HUES64 (cell line): ENCODE measurements at regions not wholly inside any gene's neighbourhood (a gene's known extent, or its start where the extent isn't known, plus 50 kb on each side); places are given as distances from the start of the nearest gene placed in this dataset.

Experiments used
- H3K27ac ChIP-seq: 2 replicates; pipeline ENCODE4 v1.7.0; 2013; ENCODE audit warnings: low read depth, low read length, inconsistent platforms
- H3K27me3 ChIP-seq: 2 replicates; pipeline ENCODE4 v1.6.1; 2013; ENCODE audit warnings: mild to moderate bottlenecking, low read length; ENCODE audit not compliant: insufficient read depth
- H3K36me3 ChIP-seq: 2 replicates; pipeline ENCODE4 v1.6.1; 2013; ENCODE audit warnings: mild to moderate bottlenecking, low read length; ENCODE audit not compliant: insufficient read depth
- H3K4me1 ChIP-seq: 2 replicates; pipeline ENCODE4 v1.6.1; 2013; ENCODE audit warnings: mild to moderate bottlenecking, low read length, moderate library complexity; ENCODE audit not compliant: insufficient read depth
- H3K4me3 ChIP-seq: 2 replicates; pipeline ENCODE4 v1.5.1; 2013; ENCODE audit warnings: mild to moderate bottlenecking, low read length, moderate library complexity
- H3K9ac ChIP-seq: 2 replicates; pipeline ENCODE4 v1.6.1; 2013; ENCODE audit warnings: mild to moderate bottlenecking, low read depth, low read length
- H3K9me3 ChIP-seq: 2 replicates; pipeline ENCODE4 v1.6.1; 2013; ENCODE audit warnings: low read depth, low read length; ENCODE audit not compliant: insufficient read depth
- WGBS: fragments of 150-250, 120-280 bp; methylation state at CpG from one replicate; pipeline ENCODE4 v1.1.7; 2013; ENCODE audit warnings: missing lambda C conversion rate; 5-methylcytosine and 5-hydroxymethylcytosine counted together

GRCh38 chr7:46143421-46143820 lies 222.3 kb upstream of the IGFBP3 start:
- Histone ChIP-seq H3K9ac (no peak overlapping the region), H3K36me3 (no peaks in the 10 kb centered on the region), H3K27me3 (no peaks in the 10 kb centered on the region), H3K9me3 (no peaks in the 10 kb centered on the region), H3K4me3 (no peak overlapping the region), H3K27ac (no peak overlapping the region), H3K4me1 (peaks cover 12% of the 10 kb centered on the region)
- WGBS = 93% methylated on average over 2 of the region's 2 CpGs

- Histone ChIP-seq H3K36me3 (no peaks in the 10 kb centered on the region), H3K27ac (no peak overlapping the region), H3K4me1 (peaks cover 3% of the 10 kb centered on the region; the same call in 1 of the 2 replicates), H3K27me3 (no peaks in the 10 kb centered on the region), H3K9me3 (no peaks in the 10 kb centered on the region), H3K4me3 (no peak overlapping the region), H3K9ac (no peak overlapping the region)
Observed at GRCh38 chr7:46139079-46139478, 218.0 kb upstream of the IGFBP3 start.

- no peaks in the 10 kb centered on the region; the same call in 1 of the 2 replicates for H3K4me1 ChIP-seq
- no peak overlapping the region for H3K4me3 ChIP-seq
- WGBS = no CpG with 5 or more reads among the region's 3 CpGs
Observed at GRCh38 chr7:46137725-46138124, 216.7 kb upstream of the IGFBP3 start.

GRCh38 chr7:46135557-46135956 lies 214.5 kb upstream of the IGFBP3 start:
- Histone ChIP-seq H3K27me3 (no peaks in the 10 kb centered on the region), H3K9me3 (no peaks in the 10 kb centered on the region), H3K4me3 (no peak overlapping the region), H3K27ac (no peak overlapping the region), H3K4me1 (no peaks in the 10 kb centered on the region; the same call in 1 of the 2 replicates), H3K9ac (no peak overlapping the region), H3K36me3 (no peaks in the 10 kb centered on the region)

More at GRCh38 chr7:46137725-46138124, 216.7 kb upstream of the IGFBP3 start:
- Histone ChIP-seq H3K27ac (no peak overlapping the region), H3K36me3 (no peaks in the 10 kb centered on the region), H3K9me3 (no peaks in the 10 kb centered on the region), H3K9ac (no peak overlapping the region), H3K27me3 (no peaks in the 10 kb centered on the region)

- Histone ChIP-seq H3K4me3 (no peak overlapping the region), H3K27me3 (no peaks in the 10 kb centered on the region), H3K4me1 (no peaks in the 10 kb centered on the region; the same call in 1 of the 2 replicates), H3K27ac (no peak overlapping the region), H3K36me3 (no peaks in the 10 kb centered on the region), H3K9ac (no peak overlapping the region), H3K9me3 (no peaks in the 10 kb centered on the region)
Observed at GRCh38 chr7:46134795-46135194, 213.7 kb upstream of the IGFBP3 start.

GRCh38 chr7:46134385-46134784 lies 213.3 kb upstream of the IGFBP3 start:
- Histone ChIP-seq H3K4me3 (no peak overlapping the region), H3K4me1 (no peaks in the 10 kb centered on the region; the same call in 1 of the 2 replicates), H3K9ac (no peak overlapping the region), H3K27me3 (no peaks in the 10 kb centered on the region), H3K36me3 (no peaks in the 10 kb centered on the region), H3K9me3 (no peaks in the 10 kb centered on the region), H3K27ac (no peak overlapping the region)
- WGBS = 89% methylated on average over 4 of the region's 4 CpGs

- no peaks in the 10 kb centered on the region for H3K27me3 ChIP-seq
- no peak overlapping the region for H3K9ac ChIP-seq
- H3K36me3 ChIP-seq = no peaks in the 10 kb centered on the region
- WGBS = 96% methylated on average over 3 of the region's 3 CpGs
- H3K4me1 ChIP-seq = no peaks in the 10 kb centered on the region
- H3K27ac ChIP-seq = no peak overlapping the region
- H3K4me3 ChIP-seq = no peak overlapping the region
- H3K9me3 ChIP-seq = no peaks in the 10 kb centered on the region
Observed at GRCh38 chr7:46133751-46134150, 212.7 kb upstream of the IGFBP3 start.

GRCh38 chr7:46133072-46133471 lies 212.0 kb upstream of the IGFBP3 start:
- H3K36me3 ChIP-seq = no peaks in the 10 kb centered on the region
- H3K4me3 ChIP-seq = no peak overlapping the region
- no peaks in the 10 kb centered on the region for H3K4me1 ChIP-seq
- H3K27ac ChIP-seq = no peak overlapping the region
- WGBS = 77% methylated on average over 6 of the region's 6 CpGs
- H3K9me3 ChIP-seq = no peaks in the 10 kb centered on the region
- no peaks in the 10 kb centered on the region for H3K27me3 ChIP-seq
- no peak overlapping the region for H3K9ac ChIP-seq

- 84% methylated on average over 8 of the region's 8 CpGs for WGBS
- Histone ChIP-seq H3K9ac (no peak overlapping the region), H3K9me3 (no peaks in the 10 kb centered on the region), H3K36me3 (no peaks in the 10 kb centered on the region), H3K4me1 (no peaks in the 10 kb centered on the region), H3K27me3 (no peaks in the 10 kb centered on the region), H3K27ac (no peak overlapping the region), H3K4me3 (no peak overlapping the region)
Observed at GRCh38 chr7:46131916-46132795, 211.1 kb upstream of the IGFBP3 start.

- H3K4me1 ChIP-seq = no peaks in the 10 kb centered on the region
- no peak overlapping the region for H3K27ac ChIP-seq
- WGBS = 81% methylated on average over 3 of the region's 4 CpGs
- no peaks in the 10 kb centered on the region for H3K9me3 ChIP-seq
- no peaks in the 10 kb centered on the region for H3K27me3 ChIP-seq
- H3K4me3 ChIP-seq = no peak overlapping the region
- no peaks in the 10 kb centered on the region for H3K36me3 ChIP-seq
- H3K9ac ChIP-seq = no peak overlapping the region
Observed at GRCh38 chr7:46129831-46130230, 208.8 kb upstream of the IGFBP3 start.

- Histone ChIP-seq H3K4me1 (no peaks in the 10 kb centered on the region), H3K27me3 (no peaks in the 10 kb centered on the region), H3K9ac (no peak overlapping the region), H3K36me3 (no peaks in the 10 kb centered on the region), H3K4me3 (no peak overlapping the region), H3K27ac (no peak overlapping the region), H3K9me3 (no peaks in the 10 kb centered on the region)
- 100% methylated on average over 1 of the region's 2 CpGs for WGBS
Observed at GRCh38 chr7:46127814-46128213, 206.7 kb upstream of the IGFBP3 start.
